ENCODE measurements at regions not wholly inside any gene's neighbourhood (a gene's known extent, or its start where the extent isn't known, plus 50 kb on each side); places are given as distances from the start of the nearest gene placed in this dataset.

DNA sequence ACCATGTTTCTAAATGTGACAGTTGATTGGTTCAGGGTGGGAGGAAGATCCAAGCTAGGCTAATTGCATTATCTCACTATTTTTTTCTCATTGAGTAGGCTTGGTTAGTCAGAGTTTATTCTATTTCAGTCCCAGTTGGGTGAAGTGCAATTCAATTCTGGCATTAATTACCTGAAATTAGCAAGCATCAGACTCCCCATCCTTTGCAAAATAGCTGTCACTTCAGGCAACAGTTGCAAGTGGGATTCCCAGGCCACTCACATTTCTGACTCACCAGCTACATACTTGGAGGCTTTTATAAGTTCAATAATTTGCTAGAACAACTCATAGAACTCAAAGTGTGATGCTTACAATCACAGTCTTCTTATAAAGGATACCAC is 155.8 kb upstream of the HAND2 start:
- Histone ChIP-seq H3K27ac (ENCODE audit: low read length) (no peak overlapping the region), H3K27me3 (ENCODE audit: insufficient read depth, low read length) (no peaks in the 10 kb centered on the region), H3K4me3 (ENCODE audit: low read length) (no peak overlapping the region), H3K36me3 (ENCODE audit: insufficient read depth, low read depth, low read length) (no peaks in the 10 kb centered on the region), H3K9me3 (ENCODE audit: insufficient read depth, low read depth, low read length) (no peaks in the 10 kb centered on the region), H3K4me1 (ENCODE audit: insufficient read depth, low read length) (no peaks in the 10 kb centered on the region), H3K9ac (ENCODE audit: low read depth, low read length) (no peak overlapping the region)

DNA sequence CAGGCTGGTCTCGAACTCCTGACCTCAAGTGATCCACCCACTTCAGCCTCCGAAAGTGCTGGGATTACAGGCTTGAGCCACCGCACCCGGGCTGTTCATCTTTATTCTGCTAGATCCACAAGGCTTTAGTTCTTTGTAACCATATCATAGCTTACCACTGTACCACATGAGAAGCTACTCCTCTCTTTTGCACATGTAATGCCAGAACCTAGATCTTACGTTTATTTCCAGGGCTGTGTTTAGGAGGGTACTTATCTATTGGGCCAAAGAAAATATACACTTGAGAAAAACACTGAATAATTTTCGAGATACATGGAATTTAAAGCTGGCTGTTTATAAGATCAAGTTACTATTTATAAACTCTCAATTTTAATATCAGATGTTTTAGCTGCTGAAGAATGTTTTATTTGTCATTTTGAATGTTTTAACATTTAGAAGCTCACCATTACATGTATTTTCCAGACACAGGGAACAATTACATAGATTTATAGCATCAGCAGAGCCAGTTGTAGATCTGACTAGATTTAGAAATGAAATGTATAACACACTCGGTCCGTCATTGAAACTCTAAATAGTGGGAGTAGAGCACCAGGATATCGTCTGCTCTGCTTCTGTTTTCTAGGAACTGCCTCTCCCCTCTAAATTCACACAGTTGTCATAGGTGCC is 155.3 kb upstream of the HAND2 start:
- no peaks in the 10 kb centered on the region for H3K27me3 ChIP-seq (ENCODE audit: insufficient read depth, low read length)
- H3K36me3 ChIP-seq (ENCODE audit: insufficient read depth, low read depth, low read length), result no peaks in the 10 kb centered on the region
- no peaks in the 10 kb centered on the region for H3K9me3 ChIP-seq (ENCODE audit: insufficient read depth, low read depth, low read length)
- no peaks in the 10 kb centered on the region for H3K4me1 ChIP-seq (ENCODE audit: insufficient read depth, low read length)
- H3K4me3 ChIP-seq (ENCODE audit: low read length), result no peak overlapping the region
- no peak overlapping the region for H3K27ac ChIP-seq (ENCODE audit: low read length)
- no peak overlapping the region for H3K9ac ChIP-seq (ENCODE audit: low read depth, low read length)

DNA sequence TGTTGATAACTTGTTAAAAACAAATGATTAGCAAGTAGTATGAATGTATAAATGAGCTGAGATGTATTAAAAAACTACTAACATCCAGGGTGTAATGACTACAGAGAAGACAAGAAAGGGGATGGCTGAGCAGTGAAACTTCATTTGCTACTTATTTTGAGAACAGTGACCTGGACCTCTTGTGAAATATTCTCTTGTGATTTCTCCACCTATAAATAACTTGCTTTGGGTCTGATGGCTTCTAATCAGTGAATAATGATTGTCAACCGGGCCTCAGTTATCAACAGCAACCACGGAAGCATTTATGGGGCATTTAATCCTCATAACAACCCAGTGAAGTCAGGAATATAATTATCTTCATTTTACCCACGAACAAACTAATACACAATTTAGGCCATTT is 154.2 kb upstream of the HAND2 start:
- no peak overlapping the region for H3K4me3 ChIP-seq (ENCODE audit: low read length)
- no peaks in the 10 kb centered on the region for H3K27me3 ChIP-seq (ENCODE audit: insufficient read depth, low read length)
- H3K36me3 ChIP-seq (ENCODE audit: insufficient read depth, low read depth, low read length), result no peaks in the 10 kb centered on the region
- no peaks in the 10 kb centered on the region for H3K4me1 ChIP-seq (ENCODE audit: insufficient read depth, low read length)
- no peak overlapping the region for H3K27ac ChIP-seq (ENCODE audit: low read length)
- no peaks in the 10 kb centered on the region for H3K9me3 ChIP-seq (ENCODE audit: insufficient read depth, low read depth, low read length)
- H3K9ac ChIP-seq (ENCODE audit: low read depth, low read length), result no peak overlapping the region

DNA sequence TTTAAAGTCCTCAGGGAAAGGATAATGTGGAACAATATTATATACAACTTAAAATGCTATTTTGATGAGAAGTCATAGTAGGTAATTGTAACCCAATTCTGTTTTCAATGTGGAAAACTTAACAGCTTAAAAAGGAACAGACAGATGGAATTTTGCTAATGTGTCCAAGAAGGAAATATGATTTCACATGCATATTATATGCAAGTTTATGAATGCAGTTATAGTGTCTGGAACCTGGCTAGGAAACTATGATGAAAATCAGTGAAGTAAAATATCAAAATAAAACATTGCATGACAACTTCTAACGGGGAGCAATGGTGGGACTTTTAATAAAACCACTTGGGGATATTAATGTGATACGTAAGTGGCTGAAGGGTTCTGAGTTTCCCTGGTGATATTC is 152.6 kb upstream of the HAND2 start:
- H3K27me3 ChIP-seq (ENCODE audit: insufficient read depth, low read length), result no peaks in the 10 kb centered on the region
- H3K27ac ChIP-seq (ENCODE audit: low read length), result no peak overlapping the region
- H3K36me3 ChIP-seq (ENCODE audit: insufficient read depth, low read depth, low read length), result no peaks in the 10 kb centered on the region
- H3K9me3 ChIP-seq (ENCODE audit: insufficient read depth, low read depth, low read length), result no peaks in the 10 kb centered on the region
- H3K9ac ChIP-seq (ENCODE audit: low read depth, low read length), result no peak overlapping the region
- H3K4me3 ChIP-seq (ENCODE audit: low read length), result no peak overlapping the region
- no peaks in the 10 kb centered on the region for H3K4me1 ChIP-seq (ENCODE audit: insufficient read depth, low read length)

DNA sequence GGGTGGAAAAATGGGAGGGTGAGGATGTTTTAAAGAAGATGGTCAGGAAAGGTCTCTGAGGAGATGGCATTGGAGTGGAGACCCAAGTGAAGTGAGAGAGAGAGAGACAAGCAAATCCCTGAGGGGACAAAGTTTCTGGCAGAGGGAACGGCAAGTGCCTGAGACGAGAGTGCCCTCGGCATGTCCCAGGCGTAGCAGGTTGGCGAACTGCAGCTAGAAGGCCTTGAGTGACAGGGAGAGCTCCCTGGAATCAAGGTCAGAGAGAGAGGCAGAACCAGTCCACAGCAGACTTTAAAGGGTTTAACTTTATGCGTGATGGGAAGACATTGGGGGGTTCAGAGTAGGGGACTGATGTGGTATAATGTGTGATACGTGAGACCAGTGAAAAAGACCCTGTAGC is 150.2 kb upstream of the HAND2 start:
- no peak overlapping the region for H3K9ac ChIP-seq (ENCODE audit: low read depth, low read length)
- no peaks in the 10 kb centered on the region for H3K4me1 ChIP-seq (ENCODE audit: insufficient read depth, low read length)
- no peaks in the 10 kb centered on the region for H3K9me3 ChIP-seq (ENCODE audit: insufficient read depth, low read depth, low read length)
- no peaks in the 10 kb centered on the region for H3K27me3 ChIP-seq (ENCODE audit: insufficient read depth, low read length)
- H3K27ac ChIP-seq (ENCODE audit: low read length), result no peak overlapping the region
- no peaks in the 10 kb centered on the region for H3K36me3 ChIP-seq (ENCODE audit: insufficient read depth, low read depth, low read length)
- H3K4me3 ChIP-seq (ENCODE audit: low read length), result no peak overlapping the region

DNA sequence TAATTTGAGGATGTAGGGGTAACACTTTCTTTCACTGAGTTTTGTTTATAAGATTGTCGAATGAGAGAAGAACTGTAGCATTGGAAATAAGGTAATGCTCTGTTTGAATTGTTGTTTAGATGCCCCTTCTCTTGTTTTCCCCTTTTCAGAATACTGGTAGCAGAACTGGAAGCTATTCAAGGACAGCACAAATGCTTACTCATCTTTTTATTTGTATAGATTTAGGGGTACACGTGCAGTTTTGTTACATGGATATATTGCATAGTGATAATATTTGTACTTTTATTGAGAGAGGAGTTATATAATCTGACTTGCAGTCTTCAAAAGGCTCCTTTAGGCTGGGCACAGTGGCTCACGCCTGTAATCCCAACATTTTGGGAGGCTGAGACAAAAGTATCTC is 145.4 kb upstream of the HAND2 start:
- Histone ChIP-seq H3K9ac (ENCODE audit: low read depth, low read length) (no peak overlapping the region), H3K4me1 (ENCODE audit: insufficient read depth, low read length) (no peaks in the 10 kb centered on the region), H3K36me3 (ENCODE audit: insufficient read depth, low read depth, low read length) (no peaks in the 10 kb centered on the region)

DNA sequence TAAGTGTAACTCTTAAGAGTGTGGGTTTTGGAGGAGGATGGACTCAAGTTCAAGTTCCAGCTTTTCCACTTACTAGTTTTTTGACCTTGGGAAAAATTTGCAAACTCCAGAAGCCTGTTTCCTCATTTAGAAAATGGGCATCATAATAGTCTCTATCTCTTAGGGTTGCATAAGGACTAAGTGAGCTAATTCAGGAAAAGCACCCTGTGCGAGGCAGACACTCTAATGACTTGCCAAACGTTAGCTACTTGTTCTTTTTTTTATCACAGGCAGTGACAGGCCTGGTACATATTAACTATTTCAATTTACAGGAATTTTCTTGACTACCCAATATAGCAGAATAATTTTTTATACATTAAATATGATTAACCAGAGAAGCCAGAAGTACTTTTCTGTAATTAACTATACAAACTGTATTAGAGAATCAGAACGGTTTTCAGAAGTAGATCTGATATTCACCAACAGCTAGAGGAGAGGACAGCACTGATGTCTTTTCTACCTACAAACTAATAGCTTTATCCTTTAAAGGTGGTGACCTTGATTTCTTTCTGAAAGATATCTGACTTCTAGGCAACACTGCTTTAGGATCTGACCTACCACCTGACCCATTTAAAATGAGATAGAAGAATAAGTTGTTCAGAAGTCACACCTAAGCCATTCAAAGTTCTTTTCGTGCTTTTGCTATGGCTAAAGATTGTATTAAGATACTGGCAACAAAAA is 139.6 kb upstream of the HAND2 start:
- Histone ChIP-seq H3K9me3 (ENCODE audit: insufficient read depth, low read depth, low read length) (no peaks in the 10 kb centered on the region), H3K4me3 (ENCODE audit: low read length) (no peak overlapping the region), H3K9ac (ENCODE audit: low read depth, low read length) (no peak overlapping the region), H3K36me3 (ENCODE audit: insufficient read depth, low read depth, low read length) (no peaks in the 10 kb centered on the region), H3K27me3 (ENCODE audit: insufficient read depth, low read length) (no peaks in the 10 kb centered on the region), H3K4me1 (ENCODE audit: insufficient read depth, low read length) (no peaks in the 10 kb centered on the region), H3K27ac (ENCODE audit: low read length) (no peak overlapping the region)

More for the DNA sequence above, 145.4 kb upstream of the HAND2 start:
- H3K27me3 ChIP-seq (ENCODE audit: insufficient read depth, low read length), result no peaks in the 10 kb centered on the region
- no peak overlapping the region for H3K27ac ChIP-seq (ENCODE audit: low read length)
- H3K4me3 ChIP-seq (ENCODE audit: low read length), result no peak overlapping the region
- no peaks in the 10 kb centered on the region for H3K9me3 ChIP-seq (ENCODE audit: insufficient read depth, low read depth, low read length)

DNA sequence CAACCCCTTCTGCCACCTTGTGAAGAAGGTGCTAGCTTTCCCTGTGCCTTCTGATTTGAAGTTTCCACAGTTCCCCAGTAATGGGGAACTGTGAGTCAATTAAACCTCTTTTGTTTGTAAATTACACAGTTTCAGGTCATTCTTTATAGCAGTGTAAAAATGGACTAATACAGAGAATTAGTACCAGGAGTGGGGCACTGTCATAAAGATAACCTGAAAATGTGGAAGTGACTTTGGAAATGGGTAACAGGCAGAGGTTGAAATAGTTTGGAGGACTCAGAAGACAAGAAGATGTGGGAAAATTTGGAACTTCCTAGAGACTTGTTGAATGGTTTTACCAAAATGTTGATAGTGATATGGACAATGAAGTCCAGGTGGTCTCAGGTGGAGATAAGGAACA is 131.0 kb upstream of the HAND2 start:
- Histone ChIP-seq H3K36me3 (ENCODE audit: insufficient read depth, low read depth, low read length) (no peaks in the 10 kb centered on the region), H3K9ac (ENCODE audit: low read depth, low read length) (no peak overlapping the region), H3K27me3 (ENCODE audit: insufficient read depth, low read length) (no peaks in the 10 kb centered on the region), H3K9me3 (ENCODE audit: insufficient read depth, low read depth, low read length) (peaks cover 5% of the 10 kb centered on the region; the same call in 1 of the 2 replicates), H3K4me3 (ENCODE audit: low read length) (no peak overlapping the region), H3K4me1 (ENCODE audit: insufficient read depth, low read length) (no peaks in the 10 kb centered on the region), H3K27ac (ENCODE audit: low read length) (no peak overlapping the region)

DNA sequence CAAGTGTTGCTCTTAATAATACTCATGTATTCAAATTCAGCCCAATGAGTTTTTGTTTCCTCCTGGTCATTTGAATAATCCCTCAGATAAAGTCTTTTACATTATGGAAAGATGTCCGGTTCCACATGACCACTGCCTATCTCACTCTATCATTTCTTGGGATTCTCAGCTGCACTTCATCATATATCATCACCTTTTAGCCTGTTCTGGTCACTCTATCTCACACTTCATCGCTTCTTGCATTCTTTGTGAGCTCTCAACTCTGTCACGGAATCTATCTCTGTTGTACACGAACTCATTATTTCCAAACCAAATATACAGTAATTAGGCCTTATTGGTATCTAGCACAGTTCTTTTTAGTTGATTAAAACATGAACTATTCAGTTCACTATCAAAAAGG is 126.9 kb upstream of the HAND2 start:
- Histone ChIP-seq H3K4me3 (ENCODE audit: low read length) (no peak overlapping the region), H3K9me3 (ENCODE audit: insufficient read depth, low read depth, low read length) (peaks cover 5% of the 10 kb centered on the region; the same call in 1 of the 2 replicates), H3K27ac (ENCODE audit: low read length) (no peak overlapping the region), H3K27me3 (ENCODE audit: insufficient read depth, low read length) (no peaks in the 10 kb centered on the region), H3K9ac (ENCODE audit: low read depth, low read length) (no peak overlapping the region), H3K4me1 (ENCODE audit: insufficient read depth, low read length) (no peaks in the 10 kb centered on the region), H3K36me3 (ENCODE audit: insufficient read depth, low read depth, low read length) (no peaks in the 10 kb centered on the region)

DNA sequence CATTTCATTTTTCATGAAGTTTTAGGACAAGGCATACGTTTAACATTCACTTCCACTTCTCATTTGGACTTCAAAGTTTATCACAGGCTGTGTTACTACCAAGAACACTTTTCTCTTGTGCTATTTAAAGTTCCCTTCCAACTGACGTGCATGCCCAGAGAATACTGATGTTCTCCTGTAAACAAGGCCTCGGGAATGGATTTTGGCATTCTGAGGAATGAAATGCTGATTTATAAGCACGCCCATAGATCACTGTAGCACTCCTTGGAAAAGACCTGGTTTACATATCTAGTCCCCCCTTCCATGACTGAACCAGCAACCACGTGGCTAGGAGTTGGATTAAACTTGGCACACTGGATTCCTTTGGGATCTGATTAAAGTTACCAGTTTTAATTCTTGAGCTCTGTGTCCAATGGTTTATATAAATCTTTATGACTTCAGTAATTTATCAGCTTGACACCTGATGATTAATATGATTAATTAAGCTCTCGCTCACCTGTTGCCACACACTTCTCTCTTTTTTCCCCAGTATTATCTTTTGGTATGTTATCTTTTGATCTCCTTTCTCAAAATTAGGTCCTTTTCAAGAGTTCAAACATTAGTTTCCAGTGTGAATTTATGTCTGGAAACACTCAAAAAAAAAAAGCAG is 122.4 kb upstream of the HAND2 start:
- H3K36me3 ChIP-seq (ENCODE audit: insufficient read depth, low read depth, low read length), result no peaks in the 10 kb centered on the region
- H3K27me3 ChIP-seq (ENCODE audit: insufficient read depth, low read length), result no peaks in the 10 kb centered on the region

DNA sequence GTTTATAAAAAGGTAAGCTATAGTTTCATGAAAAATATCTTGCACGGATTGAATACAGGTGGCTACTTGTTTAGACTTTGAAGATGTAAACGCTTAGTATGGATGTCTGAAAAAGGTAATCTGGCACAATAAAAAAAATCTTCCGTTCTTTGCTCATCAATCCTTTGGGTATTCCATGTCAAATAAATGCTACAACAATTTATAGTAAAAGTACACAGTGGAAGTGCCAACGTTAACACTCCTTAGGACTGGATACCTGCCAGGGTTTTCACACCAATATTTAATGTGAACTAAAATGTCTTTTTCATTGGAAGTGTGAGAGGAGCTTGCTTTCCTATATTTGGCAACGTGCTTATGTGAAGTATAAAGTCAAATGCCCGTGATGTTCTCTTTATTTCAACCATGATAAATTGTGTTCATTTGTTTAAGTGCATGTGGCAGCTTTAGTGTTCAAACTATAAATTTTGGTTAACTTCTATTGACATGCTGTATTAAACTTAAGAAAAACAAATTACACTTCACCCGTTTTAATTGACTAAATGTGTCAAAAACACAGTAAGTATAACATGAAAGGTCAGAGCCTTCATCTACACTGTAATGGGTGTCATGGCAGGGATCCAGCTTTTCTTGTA is 121.7 kb upstream of the HAND2 start:
- Histone ChIP-seq H3K27me3 (ENCODE audit: insufficient read depth, low read length) (no peaks in the 10 kb centered on the region), H3K4me3 (ENCODE audit: low read length) (no peak overlapping the region), H3K9ac (ENCODE audit: low read depth, low read length) (no peak overlapping the region), H3K4me1 (ENCODE audit: insufficient read depth, low read length) (no peaks in the 10 kb centered on the region), H3K27ac (ENCODE audit: low read length) (no peak overlapping the region), H3K9me3 (ENCODE audit: insufficient read depth, low read depth, low read length) (no peaks in the 10 kb centered on the region), H3K36me3 (ENCODE audit: insufficient read depth, low read depth, low read length) (no peaks in the 10 kb centered on the region)

More for the DNA sequence above, 122.4 kb upstream of the HAND2 start:
- Histone ChIP-seq H3K4me3 (ENCODE audit: low read length) (no peak overlapping the region), H3K4me1 (ENCODE audit: insufficient read depth, low read length) (no peaks in the 10 kb centered on the region), H3K27ac (ENCODE audit: low read length) (no peak overlapping the region), H3K9me3 (ENCODE audit: insufficient read depth, low read depth, low read length) (no peaks in the 10 kb centered on the region), H3K9ac (ENCODE audit: low read depth, low read length) (no peak overlapping the region)
